Mucosa of descending colon (tissue), 3 donors: ENCODE measurements at regions not wholly inside any gene's neighbourhood (a gene's known extent, or its start where the extent isn't known, plus 50 kb on each side); places are given as distances from the start of the nearest gene placed in this dataset.
"Not testable (repeated sequence)": the region's sequence is repeated elsewhere in the genome, so short reads cannot be mapped to it uniquely, and the experiment has no call there.

Source experiments
- ATAC-seq: fragments of 200-7000 bp; cut with Tn5 transposase; one replicate; pipeline ENCODE4 v1.9.1; 2020; ENCODE audit warnings: mild to moderate bottlenecking, moderate library complexity
- DNase-seq, 3 donors: peaks; one replicate each; pipeline ENCODE4 v3.0.0-alpha.2; 2020
- H3K36me3 ChIP-seq: fragments of 200-600 bp; one replicate; pipeline ENCODE4 v1.8.0; 2021; ENCODE audit warnings: low read depth, mild to moderate bottlenecking
- H3K4me1 ChIP-seq: fragments of 200-600 bp; one replicate; pipeline ENCODE4 v1.8.0; 2021; ENCODE audit warnings: low read depth, mild to moderate bottlenecking
- H3K4me3 ChIP-seq: fragments of 200-600 bp; one replicate; pipeline ENCODE4 v1.8.0; 2021; ENCODE audit warnings: mild to moderate bottlenecking
- H3K9me3 ChIP-seq: fragments of 200-600 bp; one replicate; pipeline ENCODE4 v1.8.0; 2021; ENCODE audit warnings: mild to moderate bottlenecking
- intact Hi-C, 2 donors: fragments of 100-400 bp; cut with DNase I in 1 of 2; cut with micrococcal nuclease in 1 of 2; formaldehyde crosslinking; loops; one replicate each; pipeline versions ENCODE4 v1.11.0 to v1.11.1; 2022; cut with DNase I, micrococcal nuclease
- TF ChIP-seq, protein P1 (sequence below): fragments of 200-600 bp; IDR thresholded peaks from one replicate; pipeline ENCODE4 v1.8.0; 2022; ENCODE audit warnings: antibody characterized with exemption, mild to moderate bottlenecking
- donor health status: DM: no; HTN: no; CAD: no; lungs with moderate emphysema.
- donor health status: DM: no; HTN: no; CAD: no.
- donor health status: DM: no; HTN: yes; CAD: no.

- Histone ChIP-seq H3K36me3 (no peaks in the 10 kb centered on the region), H3K9me3 (no peaks in the 10 kb centered on the region), H3K4me3 (no peak overlapping the region), H3K4me1 (no peaks in the 10 kb centered on the region)
- intact Hi-C loops, result loop anchor here in 1 of 2 donors (10.0 kb wide), 1 partner anchor 630 kb away; no protein-coding TSS in a partner anchor
- no peak for ATAC-seq
- TF ChIP-seq, protein P1, sequence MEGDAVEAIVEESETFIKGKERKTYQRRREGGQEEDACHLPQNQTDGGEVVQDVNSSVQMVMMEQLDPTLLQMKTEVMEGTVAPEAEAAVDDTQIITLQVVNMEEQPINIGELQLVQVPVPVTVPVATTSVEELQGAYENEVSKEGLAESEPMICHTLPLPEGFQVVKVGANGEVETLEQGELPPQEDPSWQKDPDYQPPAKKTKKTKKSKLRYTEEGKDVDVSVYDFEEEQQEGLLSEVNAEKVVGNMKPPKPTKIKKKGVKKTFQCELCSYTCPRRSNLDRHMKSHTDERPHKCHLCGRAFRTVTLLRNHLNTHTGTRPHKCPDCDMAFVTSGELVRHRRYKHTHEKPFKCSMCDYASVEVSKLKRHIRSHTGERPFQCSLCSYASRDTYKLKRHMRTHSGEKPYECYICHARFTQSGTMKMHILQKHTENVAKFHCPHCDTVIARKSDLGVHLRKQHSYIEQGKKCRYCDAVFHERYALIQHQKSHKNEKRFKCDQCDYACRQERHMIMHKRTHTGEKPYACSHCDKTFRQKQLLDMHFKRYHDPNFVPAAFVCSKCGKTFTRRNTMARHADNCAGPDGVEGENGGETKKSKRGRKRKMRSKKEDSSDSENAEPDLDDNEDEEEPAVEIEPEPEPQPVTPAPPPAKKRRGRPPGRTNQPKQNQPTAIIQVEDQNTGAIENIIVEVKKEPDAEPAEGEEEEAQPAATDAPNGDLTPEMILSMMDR, result no peak
- no peak for DNase-seq
Observed at GRCh38 chr7:13265271-13265670, 577.8 kb downstream of the ARL4A start.

- ATAC-seq, H3K4me1 ChIP-seq, intact Hi-C loops, H3K4me3 ChIP-seq, H3K9me3 ChIP-seq, H3K36me3 ChIP-seq: not testable (repeated sequence)
- peak in 1 of 3 donors; percentile 3 for DNase-seq
Observed at GRCh38 chr7:13274205-13274604, 586.8 kb downstream of the ARL4A start.

- DNase-seq, result no peak
- TF ChIP-seq, protein P1, result no peak
- Histone ChIP-seq H3K9me3 (no peaks in the 10 kb centered on the region), H3K4me1 (no peaks in the 10 kb centered on the region), H3K4me3 (no peak overlapping the region), H3K36me3 (no peaks in the 10 kb centered on the region)
- no peak for ATAC-seq
- intact Hi-C loops, result no loop called here
Observed at GRCh38 chr7:13276977-13277376, 589.5 kb downstream of the ARL4A start.

DNA sequence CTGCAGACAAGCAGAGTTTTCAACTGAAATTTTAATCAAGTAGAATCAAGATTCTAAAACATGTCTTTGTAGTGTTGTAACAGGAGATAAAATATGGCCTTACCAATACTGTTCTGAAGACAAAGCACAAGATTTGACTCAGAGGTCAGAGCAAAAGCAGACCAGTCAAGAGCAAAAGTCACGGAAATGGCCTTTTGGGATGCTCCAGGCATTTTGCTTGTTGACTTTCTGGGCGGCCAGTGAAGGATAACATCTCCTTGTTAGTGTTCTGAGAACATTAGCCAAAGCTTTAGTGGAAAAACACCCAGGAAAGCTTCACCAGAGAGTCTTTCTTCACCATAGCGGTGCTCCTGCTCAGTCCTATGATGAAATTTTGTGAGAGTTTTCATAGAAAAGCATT lies 590.6 kb downstream of the ARL4A start:
- H3K4me3 ChIP-seq, result no peak overlapping the region
- intact Hi-C loops, result no loop called here
- no peak for DNase-seq
- H3K36me3 ChIP-seq, result no peaks in the 10 kb centered on the region
- TF ChIP-seq, protein P1, result no peak
- H3K4me1 ChIP-seq, result no peaks in the 10 kb centered on the region
- no peak for ATAC-seq
- H3K9me3 ChIP-seq, result no peaks in the 10 kb centered on the region

DNA sequence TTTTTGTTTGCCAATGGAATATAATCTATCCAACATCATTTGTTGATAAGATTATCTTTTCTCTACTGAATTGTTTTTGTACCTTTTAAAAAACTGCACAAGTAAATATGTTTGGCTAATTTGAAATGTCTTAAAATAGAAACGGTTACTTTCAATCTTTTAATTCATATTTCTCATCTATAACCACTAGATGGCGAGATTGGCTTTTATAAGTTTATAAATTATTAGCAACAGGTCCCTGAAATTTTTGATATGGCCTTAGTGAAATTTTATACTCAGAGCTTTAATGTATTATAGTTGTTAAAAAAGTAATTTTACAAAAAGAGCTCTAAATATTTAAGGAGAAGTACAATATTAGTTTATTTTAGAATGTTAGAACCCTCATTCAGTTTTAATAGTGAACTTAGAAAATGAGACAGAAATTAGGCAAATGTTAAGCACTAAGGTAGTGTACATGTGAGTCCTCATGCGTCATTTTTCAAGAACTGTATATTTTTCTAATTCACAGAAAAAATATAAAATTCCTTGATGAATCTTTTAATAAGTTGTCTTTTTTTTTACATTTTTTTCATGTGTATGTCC lies 592.5 kb downstream of the ARL4A start:
- no peaks in the 10 kb centered on the region for H3K36me3 ChIP-seq
- H3K4me3 ChIP-seq, result no peak overlapping the region
- TF ChIP-seq, protein P1, result no peak
- ATAC-seq, result no peak
- H3K4me1 ChIP-seq, result no peaks in the 10 kb centered on the region
- DNase-seq, result no peak
- intact Hi-C loops, result loop anchor here in 1 of 2 donors (10.0 kb wide), 2 partner anchors 1405 to 1735 kb away; no protein-coding TSS in a partner anchor
- no peaks in the 10 kb centered on the region for H3K9me3 ChIP-seq

DNA sequence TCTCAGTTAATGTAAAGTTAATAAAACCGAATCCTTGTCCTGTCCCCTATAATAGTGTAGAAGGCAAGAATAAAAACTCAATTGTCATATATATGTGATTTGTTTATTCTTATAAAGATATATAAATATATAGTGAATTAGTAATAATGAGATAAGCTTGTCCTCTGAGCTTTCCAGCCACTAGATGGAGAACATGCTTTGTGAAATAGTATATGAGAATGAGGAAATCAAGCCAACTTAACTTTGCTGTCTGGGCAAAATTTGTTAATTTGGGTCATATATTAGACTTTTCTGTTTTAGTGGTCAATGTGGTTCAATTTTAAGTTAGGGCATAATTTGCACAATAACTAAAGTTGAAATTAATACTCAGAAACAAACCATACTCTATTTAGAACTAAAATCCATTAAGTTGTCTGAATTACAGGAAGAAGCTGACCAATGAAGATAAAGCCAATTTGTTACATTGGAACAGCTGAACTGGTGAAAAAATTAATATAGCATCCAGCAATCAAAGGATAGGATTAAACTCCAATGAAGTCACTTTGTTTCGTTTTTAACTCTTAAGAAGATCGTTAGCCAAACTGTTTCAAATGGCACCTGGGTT lies 595.0 kb downstream of the ARL4A start:
- intact Hi-C loops, result loop anchor here in 1 of 2 donors (10.0 kb wide), 2 partner anchors 1402 to 1732 kb away; no protein-coding TSS in a partner anchor
- Histone ChIP-seq H3K9me3 (no peaks in the 10 kb centered on the region), H3K36me3 (no peaks in the 10 kb centered on the region), H3K4me1 (no peaks in the 10 kb centered on the region), H3K4me3 (no peak overlapping the region)
- DNase-seq (no peak), ATAC-seq (no peak)
- TF ChIP-seq, protein P1, result no peak
